Adrenal gland (tissue), 5 donors: ENCODE measurements at regions not wholly inside any gene's neighbourhood (a gene's known extent, or its start where the extent isn't known, plus 50 kb on each side); places are given as distances from the start of the nearest gene placed in this dataset.

ENCODE experiments used
- POLR2A ChIP-seq, 2 donors: fragments of 450-650 bp; IDR thresholded peaks; one replicate each; pipeline ENCODE4 v1.6.1; 2017; ENCODE audit warnings: antibody characterized with exemption in 2 of 2, mild to moderate bottlenecking in 2 of 2, moderate library complexity in 1 of 2
- TF ChIP-seq, protein P1 (sequence below), 6 experiments: fragments of 450-650 bp in 4 of 6; fragments of 200-600 bp in 2 of 6; sonication (generic) in 1 of 6; IDR thresholded peaks; 1 replicate in 5 of 6; 2 replicates in 1 of 6; pipeline versions ENCODE4 v1.5.1 to v1.8.0; 2016 to 2021; ENCODE audit warnings: antibody characterized with exemption in 6 of 6, mild to moderate bottlenecking in 2 of 6, moderate library complexity in 1 of 6
- donor health status: DM: no; HTN: no; CAD: no.

DNA sequence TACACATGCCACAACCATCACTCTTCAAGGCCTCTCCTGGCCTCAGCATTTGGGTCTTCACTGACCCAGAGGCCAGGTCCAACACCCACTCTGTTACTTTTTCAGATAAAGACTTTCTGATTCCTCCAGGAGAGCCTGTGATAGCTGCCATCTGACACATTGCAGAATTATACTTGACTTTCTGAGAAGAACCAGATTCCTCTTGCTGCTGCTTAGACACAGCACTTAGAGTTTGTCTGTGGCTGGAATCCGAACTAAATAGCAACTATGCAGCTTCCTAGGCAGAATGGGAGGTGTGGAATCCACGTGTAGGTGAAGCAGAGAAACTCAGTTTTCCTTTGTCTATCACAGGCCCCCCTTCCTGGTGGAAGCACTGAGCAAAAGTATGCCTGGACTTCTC is 344.7 kb upstream of the SLC30A5 start:
- TF ChIP-seq, protein P1, sequence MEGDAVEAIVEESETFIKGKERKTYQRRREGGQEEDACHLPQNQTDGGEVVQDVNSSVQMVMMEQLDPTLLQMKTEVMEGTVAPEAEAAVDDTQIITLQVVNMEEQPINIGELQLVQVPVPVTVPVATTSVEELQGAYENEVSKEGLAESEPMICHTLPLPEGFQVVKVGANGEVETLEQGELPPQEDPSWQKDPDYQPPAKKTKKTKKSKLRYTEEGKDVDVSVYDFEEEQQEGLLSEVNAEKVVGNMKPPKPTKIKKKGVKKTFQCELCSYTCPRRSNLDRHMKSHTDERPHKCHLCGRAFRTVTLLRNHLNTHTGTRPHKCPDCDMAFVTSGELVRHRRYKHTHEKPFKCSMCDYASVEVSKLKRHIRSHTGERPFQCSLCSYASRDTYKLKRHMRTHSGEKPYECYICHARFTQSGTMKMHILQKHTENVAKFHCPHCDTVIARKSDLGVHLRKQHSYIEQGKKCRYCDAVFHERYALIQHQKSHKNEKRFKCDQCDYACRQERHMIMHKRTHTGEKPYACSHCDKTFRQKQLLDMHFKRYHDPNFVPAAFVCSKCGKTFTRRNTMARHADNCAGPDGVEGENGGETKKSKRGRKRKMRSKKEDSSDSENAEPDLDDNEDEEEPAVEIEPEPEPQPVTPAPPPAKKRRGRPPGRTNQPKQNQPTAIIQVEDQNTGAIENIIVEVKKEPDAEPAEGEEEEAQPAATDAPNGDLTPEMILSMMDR (IDR thresholded peaks at IDR 0.05), result no peak
- TF ChIP-seq POLR2A (IDR thresholded peaks at IDR 0.05), result no peak
